ENCODE measurements at regions not wholly inside any gene's neighbourhood (a gene's known extent, or its start where the extent isn't known, plus 50 kb on each side); places are given as distances from the start of the nearest gene placed in this dataset.
"Not testable (repeated sequence)": the region's sequence is repeated elsewhere in the genome, so short reads cannot be mapped to it uniquely, and the experiment has no call there.

- not testable (repeated sequence) for TF ChIP-seq CTCF (conservative IDR thresholded peaks at IDR 0.05); ZFX (IDR thresholded peaks at IDR 0.05)
Observed at GRCh38 chr4:4026708-4027107, 200.0 kb downstream of the OTOP1 start.
